Neural crest cell (in vitro differentiated cells): ENCODE measurements at regions not wholly inside any gene's neighbourhood (a gene's known extent, or its start where the extent isn't known, plus 50 kb on each side); places are given as distances from the start of the nearest gene placed in this dataset.

Experiments
- DNase-seq: peaks from one replicate; pipeline ENCODE4 v3.0.0; 2021; ENCODE audit warnings: low read depth, mixed read lengths, low spot score
- H3K27ac Mint-ChIP-seq: one replicate; pipeline ENCODE4 v1.8.0; 2021; ENCODE audit warnings: mild to moderate bottlenecking, mixed read lengths; ENCODE audit not compliant: unreplicated experiment
- H3K27me3 Mint-ChIP-seq: 2 replicates; pipeline ENCODE4 v1.8.0; 2021; ENCODE audit warnings: low read depth, mild to moderate bottlenecking, mixed read lengths
- H3K36me3 Mint-ChIP-seq: 2 replicates; pipeline ENCODE4 v1.8.0; 2021; ENCODE audit warnings: low read depth, mild to moderate bottlenecking, mixed read lengths
- H3K4me1 Mint-ChIP-seq: 2 replicates; pipeline ENCODE4 v1.8.0; 2021; ENCODE audit warnings: mixed read lengths
- H3K4me3 Mint-ChIP-seq: one replicate; pipeline ENCODE4 v1.8.0; 2021; ENCODE audit warnings: mild to moderate bottlenecking, mixed read lengths
- H3K9me3 Mint-ChIP-seq: 2 replicates; pipeline ENCODE4 v1.8.0; 2021; ENCODE audit warnings: mixed read lengths
- CTCF ChIP-seq: fragments of 200-600 bp; sonication (generic); conservative IDR thresholded peaks from 2 replicates; pipeline ENCODE4 v1.5.0; 2021; ENCODE audit warnings: antibody characterized with exemption, mild to moderate bottlenecking

DNA sequence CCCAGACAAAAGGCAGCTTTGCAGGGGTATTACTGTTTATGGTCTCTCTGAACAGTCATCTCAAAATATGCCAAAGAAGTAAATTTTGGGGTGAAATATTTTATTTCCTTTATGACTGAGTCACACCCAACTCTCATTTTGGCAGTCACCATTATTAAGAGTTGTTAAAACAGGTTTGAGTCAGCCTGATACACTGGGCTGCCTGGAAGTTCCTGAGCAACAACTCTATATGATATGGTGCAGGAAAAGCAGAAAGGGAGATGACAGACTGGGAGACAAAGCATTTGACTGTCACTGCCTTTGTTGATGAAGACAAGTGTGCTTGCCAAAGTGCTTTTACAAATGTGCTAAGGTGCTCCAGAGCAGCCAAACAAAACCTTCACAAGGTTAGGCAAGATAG, 1263.5 kb downstream of the PCDH7 start:
- no peak for DNase-seq
- H3K27me3 Mint-ChIP-seq, result no peaks in the 10 kb centered on the region
- no peaks in the 10 kb centered on the region for H3K4me1 Mint-ChIP-seq
- peaks cover 4% of the 10 kb centered on the region for H3K9me3 Mint-ChIP-seq
- H3K4me3 Mint-ChIP-seq, result no peak overlapping the region
- no peak for TF ChIP-seq CTCF
- H3K36me3 Mint-ChIP-seq, result peaks cover 2% of the 10 kb centered on the region
- no peak overlapping the region for H3K27ac Mint-ChIP-seq

DNA sequence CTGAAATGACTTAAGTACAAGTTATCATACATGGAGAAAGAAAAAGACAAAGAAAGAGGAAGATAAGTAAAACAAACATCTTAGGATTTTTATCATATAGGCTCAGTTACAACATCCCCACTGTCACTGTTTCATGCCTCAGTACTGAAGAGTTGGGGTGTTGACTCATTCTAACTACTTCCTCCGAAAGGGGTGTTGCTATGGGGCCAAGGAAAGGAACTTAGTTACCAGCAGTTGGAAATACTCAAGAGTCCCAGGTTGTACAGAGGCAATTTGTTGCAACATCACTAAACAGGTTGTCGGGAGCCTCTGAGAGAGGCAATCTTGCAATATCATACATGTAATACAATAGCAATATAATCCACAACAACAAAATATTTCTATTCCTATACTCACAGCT, 1264.7 kb downstream of the PCDH7 start:
- H3K4me1 Mint-ChIP-seq, result no peaks in the 10 kb centered on the region
- H3K4me3 Mint-ChIP-seq, result no peak overlapping the region
- no peaks in the 10 kb centered on the region for H3K27me3 Mint-ChIP-seq
- H3K9me3 Mint-ChIP-seq, result peaks cover 4% of the 10 kb centered on the region
- H3K36me3 Mint-ChIP-seq, result peaks cover 2% of the 10 kb centered on the region
- no peak overlapping the region for H3K27ac Mint-ChIP-seq
- no peak for DNase-seq
- TF ChIP-seq CTCF, result no peak

DNA sequence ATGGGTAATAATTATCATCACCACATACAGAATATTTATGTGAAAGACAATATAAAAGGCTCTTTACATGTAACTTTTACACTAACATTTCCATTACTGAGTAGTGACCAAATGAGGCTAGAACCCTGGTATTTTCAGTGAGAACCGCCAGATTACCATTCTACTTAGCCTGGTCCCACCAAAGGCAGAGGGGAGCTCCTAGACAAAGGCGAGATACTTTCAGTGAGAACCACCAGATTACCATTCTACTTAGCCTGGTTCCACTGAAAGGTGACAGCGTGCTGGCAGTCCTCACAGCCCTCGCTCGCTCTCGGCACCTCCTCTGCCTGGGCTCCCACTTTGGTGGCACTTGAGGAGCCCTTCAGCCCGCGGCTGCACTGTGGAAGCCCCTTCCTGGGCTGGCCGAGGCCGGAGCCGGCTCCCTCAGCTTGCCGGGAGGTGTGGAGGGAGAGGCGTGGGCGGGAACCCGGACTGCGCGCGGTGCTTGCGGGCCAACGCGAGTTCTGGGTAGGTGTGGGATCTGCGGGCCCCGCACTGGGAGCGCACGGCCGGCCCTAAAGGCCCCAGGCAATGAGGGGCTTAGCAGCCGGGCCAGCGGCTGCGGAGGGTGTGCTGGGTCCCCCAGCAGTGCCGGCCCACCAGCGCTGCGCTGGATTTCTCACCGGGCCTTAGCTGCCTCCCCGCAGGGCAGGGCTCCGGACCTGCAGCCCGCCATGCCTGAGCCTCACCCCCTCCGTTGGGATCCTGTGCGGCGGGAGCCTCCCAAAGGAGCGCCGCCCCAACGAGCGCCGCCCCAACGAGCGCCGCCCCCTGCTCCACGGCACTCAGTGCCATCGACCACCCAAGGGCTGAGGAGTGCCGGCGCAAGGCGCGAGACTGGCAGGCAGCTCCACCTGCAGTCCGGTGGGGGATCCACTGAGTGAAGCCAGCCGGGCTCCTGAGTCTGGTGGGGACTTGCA, 1276.1 kb downstream of the PCDH7 start:
- Mint-ChIP-seq H3K36me3 (no peaks in the 10 kb centered on the region), H3K9me3 (no peaks in the 10 kb centered on the region), H3K4me1 (no peaks in the 10 kb centered on the region), H3K4me3 (peak overlapping the region; percentile 82), H3K27me3 (no peaks in the 10 kb centered on the region), H3K27ac (no peak overlapping the region)
- peak; percentile 44 for TF ChIP-seq CTCF
- peak; percentile 42 for DNase-seq

- no peaks in the 10 kb centered on the region for H3K36me3 Mint-ChIP-seq
- H3K9me3 Mint-ChIP-seq, result no peaks in the 10 kb centered on the region
- no peak for TF ChIP-seq CTCF
- no peak for DNase-seq
- no peak overlapping the region for H3K27ac Mint-ChIP-seq
- H3K4me3 Mint-ChIP-seq, result peak overlapping the region; percentile 10
- H3K27me3 Mint-ChIP-seq, result no peaks in the 10 kb centered on the region
- H3K4me1 Mint-ChIP-seq, result no peaks in the 10 kb centered on the region
Measured at GRCh38 chr4:31998807-31999206, 1278.6 kb downstream of the PCDH7 start.

- H3K27me3 Mint-ChIP-seq, result no peaks in the 10 kb centered on the region
- no peaks in the 10 kb centered on the region for H3K4me1 Mint-ChIP-seq
- no peak overlapping the region for H3K27ac Mint-ChIP-seq
- no peak for TF ChIP-seq CTCF
- H3K36me3 Mint-ChIP-seq, result no peaks in the 10 kb centered on the region
- H3K4me3 Mint-ChIP-seq, result no peak overlapping the region
- no peak for DNase-seq
- no peaks in the 10 kb centered on the region for H3K9me3 Mint-ChIP-seq
Measured at GRCh38 chr4:31999848-32000247, 1279.7 kb downstream of the PCDH7 start.
